ENCODE measurements at regions not wholly inside any gene's neighbourhood (a gene's known extent, or its start where the extent isn't known, plus 50 kb on each side); places are given as distances from the start of the nearest gene placed in this dataset.

GRCh38 chr3:194279701-194280360, 71.3 kb downstream of the CPN2 start:
- no peak overlapping the region for H3K9ac ChIP-seq
- H3K9me3 ChIP-seq (ENCODE audit: control insufficient read depth, low read length): no peaks in the 10 kb centered on the region
- H3K36me3 ChIP-seq (ENCODE audit: control insufficient read depth, insufficient read depth, low read length): no peaks in the 10 kb centered on the region
- H3K27ac ChIP-seq: no peak overlapping the region
- H3K4me1 ChIP-seq: peaks cover 45% of the 10 kb centered on the region
- no peak overlapping the region for H3K4me3 ChIP-seq (ENCODE audit: low read depth, low read length)
- H3K27me3 ChIP-seq (ENCODE audit: control insufficient read depth, insufficient read depth, low read length): no peaks in the 10 kb centered on the region
- H3K4me2 ChIP-seq (ENCODE audit: low read length): no peak overlapping the region
- H2AFZ ChIP-seq: no peak overlapping the region
- no peaks in the 10 kb centered on the region for H3K79me2 ChIP-seq
- TF ChIP-seq CTCF (IDR thresholded peaks at IDR 0.05): no peak

- Histone ChIP-seq H3K36me3 (ENCODE audit: control insufficient read depth, insufficient read depth, low read length) (no peaks in the 10 kb centered on the region), H3K4me1 (peaks cover 42% of the 10 kb centered on the region), H3K4me3 (ENCODE audit: low read depth, low read length) (no peak overlapping the region), H3K79me2 (no peaks in the 10 kb centered on the region), H3K27ac (no peak overlapping the region), H3K9ac (no peak overlapping the region), H3K4me2 (ENCODE audit: low read length) (no peak overlapping the region), H3K27me3 (ENCODE audit: control insufficient read depth, insufficient read depth, low read length) (no peaks in the 10 kb centered on the region), H3K9me3 (ENCODE audit: control insufficient read depth, low read length) (no peaks in the 10 kb centered on the region), H2AFZ (no peak overlapping the region)
- no peak for TF ChIP-seq CTCF (IDR thresholded peaks at IDR 0.05)
Measured at GRCh38 chr3:194280777-194281176, 70.4 kb downstream of the CPN2 start.

- Histone ChIP-seq H3K36me3 (ENCODE audit: control insufficient read depth, insufficient read depth, low read length) (no peaks in the 10 kb centered on the region), H3K9ac (no peak overlapping the region), H3K4me3 (ENCODE audit: low read depth, low read length) (no peak overlapping the region), H3K27me3 (ENCODE audit: control insufficient read depth, insufficient read depth, low read length) (no peaks in the 10 kb centered on the region), H3K79me2 (no peaks in the 10 kb centered on the region), H3K4me2 (ENCODE audit: low read length) (no peak overlapping the region), H3K4me1 (peaks cover 37% of the 10 kb centered on the region), H3K9me3 (ENCODE audit: control insufficient read depth, low read length) (no peaks in the 10 kb centered on the region), H3K27ac (no peak overlapping the region), H2AFZ (no peak overlapping the region)
- TF ChIP-seq CTCF (IDR thresholded peaks at IDR 0.05): no peak
Measured at GRCh38 chr3:194281306-194281705, 69.8 kb downstream of the CPN2 start.

- no peak overlapping the region for H3K4me3 ChIP-seq (ENCODE audit: low read depth, low read length)
- peaks cover 32% of the 10 kb centered on the region for H3K4me1 ChIP-seq
- no peaks in the 10 kb centered on the region for H3K9me3 ChIP-seq (ENCODE audit: control insufficient read depth, low read length)
- no peak overlapping the region for H3K4me2 ChIP-seq (ENCODE audit: low read length)
- H3K27ac ChIP-seq: no peak overlapping the region
- no peaks in the 10 kb centered on the region for H3K79me2 ChIP-seq
- H3K27me3 ChIP-seq (ENCODE audit: control insufficient read depth, insufficient read depth, low read length): no peaks in the 10 kb centered on the region
- peak overlapping the region; percentile 41 for H2AFZ ChIP-seq
- no peaks in the 10 kb centered on the region for H3K36me3 ChIP-seq (ENCODE audit: control insufficient read depth, insufficient read depth, low read length)
- no peak overlapping the region for H3K9ac ChIP-seq
- TF ChIP-seq CTCF (IDR thresholded peaks at IDR 0.05): no peak
Measured at GRCh38 chr3:194281766-194282165, 69.4 kb downstream of the CPN2 start.

Data from parathyroid adenoma (tissue), 2 donors.